ENCODE measurements at regions not wholly inside any gene's neighbourhood (a gene's known extent, or its start where the extent isn't known, plus 50 kb on each side); places are given as distances from the start of the nearest gene placed in this dataset.

DNA sequence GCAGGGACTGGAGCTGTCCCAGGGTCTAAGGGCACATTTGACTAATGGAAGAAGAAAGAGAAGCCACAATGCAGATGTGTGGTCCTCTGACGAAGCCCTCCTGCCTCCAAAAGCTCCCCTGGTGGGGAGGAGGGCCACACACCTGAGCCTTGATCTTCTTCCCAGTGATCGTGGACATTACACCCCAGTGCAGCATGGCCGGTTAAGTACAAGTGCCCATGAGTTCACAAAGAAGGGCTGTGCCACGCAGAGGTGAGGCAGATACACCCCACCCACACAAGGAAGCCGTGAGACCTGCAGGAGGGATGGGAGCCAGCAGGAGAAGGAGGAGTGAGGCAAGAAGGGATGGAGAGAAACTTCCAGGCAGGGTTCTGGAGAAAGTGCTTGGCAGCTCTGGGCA, 199.0 kb upstream of the MVB12B start:
- TF ChIP-seq CTCF (IDR thresholded peaks at IDR 0.05) (no peak), POLR2A (IDR thresholded peaks at IDR 0.05) (no peak)

Measured in right lobe of liver (tissue), 4 donors.